C4-2B (cell line): ENCODE measurements at regions not wholly inside any gene's neighbourhood (a gene's known extent, or its start where the extent isn't known, plus 50 kb on each side); places are given as distances from the start of the nearest gene placed in this dataset.

Experiments used
- CTCF ChIP-seq: fragments of 450-650 bp; conservative IDR thresholded peaks from 2 replicates; pipeline ENCODE4 v1.5.1; 2017; ENCODE audit warnings: mild to moderate bottlenecking
- ZFX ChIP-seq: fragments of 450-650 bp; IDR thresholded peaks from 2 replicates; pipeline ENCODE4 v1.6.1; 2017

DNA sequence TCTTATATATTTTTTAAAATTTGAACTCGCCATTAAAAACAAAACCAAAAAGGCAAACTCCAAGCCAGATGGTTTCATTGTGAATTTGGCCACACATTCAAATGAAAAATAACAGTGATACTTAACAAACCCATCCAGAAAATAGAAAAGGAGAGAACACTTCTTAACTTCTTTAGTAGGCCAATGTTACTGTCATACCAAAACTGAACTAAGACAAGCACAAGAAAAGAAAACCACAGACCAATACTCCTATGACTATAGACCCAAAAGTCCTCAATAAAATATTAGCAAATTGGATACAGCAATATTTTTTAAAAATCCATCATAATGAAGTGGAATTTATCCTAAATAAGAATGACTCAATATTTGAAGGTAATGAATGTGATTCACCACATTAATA lies 73.5 kb upstream of the ALDH1A3 start:
- TF ChIP-seq CTCF (no peak), ZFX (no peak)
